ENCODE measurements at regions not wholly inside any gene's neighbourhood (a gene's known extent, or its start where the extent isn't known, plus 50 kb on each side); places are given as distances from the start of the nearest gene placed in this dataset.

DNA sequence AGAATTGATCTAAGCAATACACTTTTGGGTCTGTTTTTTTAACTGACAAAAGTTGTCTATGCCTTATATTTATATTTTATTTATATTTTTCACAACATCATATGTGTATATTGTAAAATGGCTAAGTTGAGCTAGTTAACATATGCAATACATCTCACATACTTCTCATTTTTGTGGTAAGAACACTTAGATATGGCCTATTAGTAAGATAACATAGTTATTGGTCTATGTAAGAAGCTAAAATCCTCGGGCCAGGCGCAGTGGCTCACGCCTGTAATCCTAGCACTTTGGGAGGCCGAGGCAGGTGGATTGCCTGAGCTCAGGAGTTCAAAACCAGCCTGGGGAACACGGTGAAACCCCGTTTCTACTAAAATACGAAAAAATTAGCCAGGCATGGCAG is 275.6 kb upstream of the ID2 start:
- TF ChIP-seq, protein P1, sequence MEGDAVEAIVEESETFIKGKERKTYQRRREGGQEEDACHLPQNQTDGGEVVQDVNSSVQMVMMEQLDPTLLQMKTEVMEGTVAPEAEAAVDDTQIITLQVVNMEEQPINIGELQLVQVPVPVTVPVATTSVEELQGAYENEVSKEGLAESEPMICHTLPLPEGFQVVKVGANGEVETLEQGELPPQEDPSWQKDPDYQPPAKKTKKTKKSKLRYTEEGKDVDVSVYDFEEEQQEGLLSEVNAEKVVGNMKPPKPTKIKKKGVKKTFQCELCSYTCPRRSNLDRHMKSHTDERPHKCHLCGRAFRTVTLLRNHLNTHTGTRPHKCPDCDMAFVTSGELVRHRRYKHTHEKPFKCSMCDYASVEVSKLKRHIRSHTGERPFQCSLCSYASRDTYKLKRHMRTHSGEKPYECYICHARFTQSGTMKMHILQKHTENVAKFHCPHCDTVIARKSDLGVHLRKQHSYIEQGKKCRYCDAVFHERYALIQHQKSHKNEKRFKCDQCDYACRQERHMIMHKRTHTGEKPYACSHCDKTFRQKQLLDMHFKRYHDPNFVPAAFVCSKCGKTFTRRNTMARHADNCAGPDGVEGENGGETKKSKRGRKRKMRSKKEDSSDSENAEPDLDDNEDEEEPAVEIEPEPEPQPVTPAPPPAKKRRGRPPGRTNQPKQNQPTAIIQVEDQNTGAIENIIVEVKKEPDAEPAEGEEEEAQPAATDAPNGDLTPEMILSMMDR (conservative IDR thresholded peaks at IDR 0.05; ENCODE audit: low read depth, low read length), result no peak
- TF ChIP-seq EZH2 (IDR thresholded peaks at IDR 0.05; ENCODE audit: borderline replicate concordance, low read depth, low read length, poor library complexity, severe bottlenecking), result no peak
